ENCODE measurements at regions not wholly inside any gene's neighbourhood (a gene's known extent, or its start where the extent isn't known, plus 50 kb on each side); places are given as distances from the start of the nearest gene placed in this dataset.

GRCh38 chr1:5750186-5751162 lies 241.8 kb downstream of the NPHP4 start:
- DNase-seq (ENCODE audit: low read depth), result no peak

- DNase-seq (ENCODE audit: low read depth), result no peak
Observed at GRCh38 chr1:5748286-5749225, 243.7 kb downstream of the NPHP4 start.

GRCh38 chr1:5747426-5748285 lies 244.6 kb downstream of the NPHP4 start:
- no peak for DNase-seq (ENCODE audit: low read depth)

GRCh38 chr1:5746611-5747425 lies 245.4 kb downstream of the NPHP4 start:
- DNase-seq (ENCODE audit: low read depth), result no peak

GRCh38 chr1:5745800-5746610 lies 246.2 kb downstream of the NPHP4 start:
- peak; percentile 56 for DNase-seq (ENCODE audit: low read depth)

- no peak for DNase-seq (ENCODE audit: low read depth)
Observed at GRCh38 chr1:5744911-5745799, 247.1 kb downstream of the NPHP4 start.

GRCh38 chr1:5744341-5744740 lies 247.9 kb downstream of the NPHP4 start:
- DNase-seq (ENCODE audit: low read depth), result no peak

- DNase-seq (ENCODE audit: low read depth), result no peak
Observed at GRCh38 chr1:5743435-5744095, 248.7 kb downstream of the NPHP4 start.

GRCh38 chr1:5742801-5743200 lies 249.4 kb downstream of the NPHP4 start:
- no peak for DNase-seq (ENCODE audit: low read depth)

GRCh38 chr1:5742032-5742431 lies 250.2 kb downstream of the NPHP4 start:
- no peak for DNase-seq (ENCODE audit: low read depth)

- no peak for DNase-seq (ENCODE audit: low read depth)
Observed at GRCh38 chr1:5740865-5741860, 251.1 kb downstream of the NPHP4 start.

- no peak for DNase-seq (ENCODE audit: low read depth)
Observed at GRCh38 chr1:5740450-5740849, 251.8 kb downstream of the NPHP4 start.

GRCh38 chr1:5739561-5740078 lies 252.6 kb downstream of the NPHP4 start:
- DNase-seq (ENCODE audit: low read depth), result no peak

GRCh38 chr1:5738911-5739462 lies 253.2 kb downstream of the NPHP4 start:
- DNase-seq (ENCODE audit: low read depth), result no peak

GRCh38 chr1:5737081-5737480 lies 255.1 kb downstream of the NPHP4 start:
- no peak for DNase-seq (ENCODE audit: low read depth)

GRCh38 chr1:5734996-5735395 lies 257.2 kb downstream of the NPHP4 start:
- DNase-seq (ENCODE audit: low read depth), result no peak

Measured in Daoy (cell line).